HEK293 (cell line): ENCODE measurements at regions not wholly inside any gene's neighbourhood (a gene's known extent, or its start where the extent isn't known, plus 50 kb on each side); places are given as distances from the start of the nearest gene placed in this dataset.

Experiments used
- TRIM28 ChIP-seq: IDR thresholded peaks from 2 replicates; pipeline ENCODE4 v1.6.1; 2011; ENCODE audit warnings: low read length, control low read depth, borderline replicate concordance
- TF ChIP-seq, protein P1 (sequence below): fragments of 450-650 bp; formaldehyde crosslinking; optimal IDR thresholded peaks from 2 replicates; pipeline ENCODE3; 2016; ENCODE audit warnings: missing biosample characterization, mild to moderate bottlenecking, missing genetic modification characterization
- TF ChIP-seq, protein P2 (sequence below): fragments of 450-650 bp; formaldehyde crosslinking; IDR thresholded peaks from 2 replicates; pipeline ENCODE4 v1.5.1; 2016; ENCODE audit warnings: missing biosample characterization, missing genetic modification characterization

DNA sequence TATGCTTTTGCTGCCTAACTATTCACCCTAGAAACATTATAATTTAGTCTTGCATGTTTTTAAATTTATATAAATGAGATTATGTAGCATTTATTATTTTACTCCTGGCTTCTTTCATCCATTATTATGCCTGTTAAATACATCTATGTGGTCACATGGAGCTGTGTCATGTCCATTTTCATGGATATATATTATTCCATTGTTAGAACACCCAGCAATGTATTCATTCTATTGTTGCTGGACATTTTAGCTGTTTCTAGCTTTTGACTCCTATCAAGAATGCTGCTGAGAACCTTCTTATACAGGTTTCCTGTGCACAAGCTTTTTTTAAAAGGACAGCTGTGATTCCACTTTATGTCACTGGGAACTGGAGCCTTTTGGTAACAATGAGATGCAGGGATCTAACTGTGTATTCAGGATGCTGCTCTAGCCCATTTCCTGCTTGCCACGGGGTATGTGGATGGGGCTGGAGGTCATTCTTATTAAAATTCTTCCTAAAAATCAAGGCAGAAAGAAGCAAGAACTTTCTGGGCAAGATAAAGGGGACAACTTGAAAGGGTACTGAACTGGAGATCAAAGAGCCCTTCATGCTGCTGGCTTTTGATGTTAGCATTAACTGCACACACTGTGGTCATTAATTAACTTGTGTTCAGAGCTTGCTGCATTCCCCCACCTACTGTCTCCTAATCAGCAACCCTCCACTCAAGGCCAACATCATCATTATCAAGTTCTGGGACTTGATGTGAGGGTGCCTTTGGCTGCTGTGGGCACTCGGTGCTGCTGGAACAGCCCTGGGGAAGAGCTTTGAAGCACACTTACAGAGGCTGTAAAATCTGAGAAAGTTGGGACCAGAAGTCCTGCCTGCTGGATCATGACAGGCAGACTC, 96.6 kb upstream of the AKIRIN2 start:
- TF ChIP-seq, protein P1, sequence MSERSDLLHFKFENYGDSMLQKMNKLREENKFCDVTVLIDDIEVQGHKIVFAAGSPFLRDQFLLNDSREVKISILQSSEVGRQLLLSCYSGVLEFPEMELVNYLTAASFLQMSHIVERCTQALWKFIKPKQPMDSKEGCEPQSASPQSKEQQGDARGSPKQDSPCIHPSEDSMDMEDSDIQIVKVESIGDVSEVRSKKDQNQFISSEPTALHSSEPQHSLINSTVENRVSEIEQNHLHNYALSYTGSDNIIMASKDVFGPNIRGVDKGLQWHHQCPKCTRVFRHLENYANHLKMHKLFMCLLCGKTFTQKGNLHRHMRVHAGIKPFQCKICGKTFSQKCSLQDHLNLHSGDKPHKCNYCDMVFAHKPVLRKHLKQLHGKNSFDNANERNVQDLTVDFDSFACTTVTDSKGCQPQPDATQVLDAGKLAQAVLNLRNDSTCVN (tag by site-specific recombination): no peak
- TF ChIP-seq, protein P2, sequence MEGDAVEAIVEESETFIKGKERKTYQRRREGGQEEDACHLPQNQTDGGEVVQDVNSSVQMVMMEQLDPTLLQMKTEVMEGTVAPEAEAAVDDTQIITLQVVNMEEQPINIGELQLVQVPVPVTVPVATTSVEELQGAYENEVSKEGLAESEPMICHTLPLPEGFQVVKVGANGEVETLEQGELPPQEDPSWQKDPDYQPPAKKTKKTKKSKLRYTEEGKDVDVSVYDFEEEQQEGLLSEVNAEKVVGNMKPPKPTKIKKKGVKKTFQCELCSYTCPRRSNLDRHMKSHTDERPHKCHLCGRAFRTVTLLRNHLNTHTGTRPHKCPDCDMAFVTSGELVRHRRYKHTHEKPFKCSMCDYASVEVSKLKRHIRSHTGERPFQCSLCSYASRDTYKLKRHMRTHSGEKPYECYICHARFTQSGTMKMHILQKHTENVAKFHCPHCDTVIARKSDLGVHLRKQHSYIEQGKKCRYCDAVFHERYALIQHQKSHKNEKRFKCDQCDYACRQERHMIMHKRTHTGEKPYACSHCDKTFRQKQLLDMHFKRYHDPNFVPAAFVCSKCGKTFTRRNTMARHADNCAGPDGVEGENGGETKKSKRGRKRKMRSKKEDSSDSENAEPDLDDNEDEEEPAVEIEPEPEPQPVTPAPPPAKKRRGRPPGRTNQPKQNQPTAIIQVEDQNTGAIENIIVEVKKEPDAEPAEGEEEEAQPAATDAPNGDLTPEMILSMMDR (tag by site-specific recombination): no peak
- no peak for TF ChIP-seq TRIM28
